Stimulated activated CD8-positive, alpha-beta memory T cell treated with anti-CD3 and anti-CD28 coated beads, Interleukin-7, amount 100 ng/mL, for 4 hours (primary cell): ENCODE measurements at regions not wholly inside any gene's neighbourhood (a gene's known extent, or its start where the extent isn't known, plus 50 kb on each side); places are given as distances from the start of the nearest gene placed in this dataset.

Experiments
- DNase-seq, 2 donors: peaks; one replicate each; pipeline ENCODE4 v3.0.0-alpha.2; 2020; ENCODE audit warnings: low read depth in 2 of 2

GRCh38 chr6:6704103-6705060 lies 115.9 kb downstream of the LY86 start:
- DNase-seq, result no peak

GRCh38 chr6:6705061-6705425 lies 116.5 kb downstream of the LY86 start:
- DNase-seq, result no peak

- no peak for DNase-seq
These were observed 117.6 kb downstream of the LY86 start for GRCh38 chr6:6705915-6706675.

- no peak for DNase-seq
These were observed 118.6 kb downstream of the LY86 start for GRCh38 chr6:6707143-6707542.

- DNase-seq, result no peak
These were observed 120.6 kb downstream of the LY86 start for GRCh38 chr6:6709106-6709505.

GRCh38 chr6:6711031-6711785 lies 122.7 kb downstream of the LY86 start:
- no peak for DNase-seq

- DNase-seq, result no peak
These were observed 123.4 kb downstream of the LY86 start for GRCh38 chr6:6711832-6712448.

GRCh38 chr6:6712449-6713403 lies 124.2 kb downstream of the LY86 start:
- DNase-seq, result no peak

- no peak for DNase-seq
These were observed 125.1 kb downstream of the LY86 start for GRCh38 chr6:6713657-6714056.

- DNase-seq, result no peak
These were observed 125.8 kb downstream of the LY86 start for GRCh38 chr6:6714118-6714897.

GRCh38 chr6:6714953-6715352 lies 126.4 kb downstream of the LY86 start:
- DNase-seq, result no peak

- DNase-seq, result no peak
These were observed 126.9 kb downstream of the LY86 start for GRCh38 chr6:6715465-6715864.

GRCh38 chr6:6716998-6717763 lies 128.7 kb downstream of the LY86 start:
- no peak for DNase-seq

- no peak for DNase-seq
These were observed 129.4 kb downstream of the LY86 start for GRCh38 chr6:6717953-6718352.

- no peak for DNase-seq
These were observed 133.1 kb downstream of the LY86 start for GRCh38 chr6:6721606-6722005.

- DNase-seq, result no peak
These were observed 133.7 kb downstream of the LY86 start for GRCh38 chr6:6722195-6722594.

GRCh38 chr6:6723361-6723760 lies 134.8 kb downstream of the LY86 start:
- DNase-seq, result no peak

GRCh38 chr6:6723921-6724538 lies 135.5 kb downstream of the LY86 start:
- DNase-seq, result no peak
